Epithelial cell of proximal tubule (primary cell): ENCODE measurements at regions not wholly inside any gene's neighbourhood (a gene's known extent, or its start where the extent isn't known, plus 50 kb on each side); places are given as distances from the start of the nearest gene placed in this dataset.
A peak's percentile ranks its signal among the peaks of the same experiment; 100 is the strongest.
"Not testable (repeated sequence)": the region's sequence is repeated elsewhere in the genome, so short reads cannot be mapped to it uniquely, and the experiment has no call there.

Experiments used
- DNase-seq: peaks from one replicate; pipeline ENCODE4 v3.0.0-alpha.2; 2011; ENCODE audit warnings: low read depth
- H3K4me3 ChIP-seq: 2 replicates; pipeline ENCODE4 v1.5.1; 2011; ENCODE audit warnings: low read depth, mild to moderate bottlenecking, low read length
- CTCF ChIP-seq: conservative IDR thresholded peaks from 2 replicates; pipeline ENCODE4 v1.5.1; 2012; ENCODE audit warnings: low read depth, mild to moderate bottlenecking, low read length

- TF ChIP-seq CTCF, result no peak
- no peak for DNase-seq
- H3K4me3 ChIP-seq, result no peak overlapping the region
Measured at GRCh38 chr4:100340512-100341485, 150.5 kb upstream of the DDIT4L start.

- no peak for DNase-seq
- no peak overlapping the region for H3K4me3 ChIP-seq
- TF ChIP-seq CTCF, result no peak
Measured at GRCh38 chr4:100339870-100340269, 149.6 kb upstream of the DDIT4L start.

GRCh38 chr4:100333491-100333890, 143.2 kb upstream of the DDIT4L start:
- H3K4me3 ChIP-seq, DNase-seq: not testable (repeated sequence)

- TF ChIP-seq CTCF, result no peak
- H3K4me3 ChIP-seq, result no peak overlapping the region
- no peak for DNase-seq
Measured at GRCh38 chr4:100317032-100317864, 127.0 kb upstream of the DDIT4L start.

- H3K4me3 ChIP-seq, result no peak overlapping the region
- DNase-seq, result no peak
- no peak for TF ChIP-seq CTCF
Measured at GRCh38 chr4:100314057-100314456, 123.8 kb upstream of the DDIT4L start.

- no peak overlapping the region for H3K4me3 ChIP-seq
- no peak for TF ChIP-seq CTCF
- no peak for DNase-seq
Measured at GRCh38 chr4:100312615-100313350, 122.5 kb upstream of the DDIT4L start.

- DNase-seq, result no peak
- peak; percentile 61 for TF ChIP-seq CTCF
- no peak overlapping the region for H3K4me3 ChIP-seq
Measured at GRCh38 chr4:100311181-100311580, 120.9 kb upstream of the DDIT4L start.
